ENCODE measurements at regions not wholly inside any gene's neighbourhood (a gene's known extent, or its start where the extent isn't known, plus 50 kb on each side); places are given as distances from the start of the nearest gene placed in this dataset.
"Not testable (repeated sequence)": the region's sequence is repeated elsewhere in the genome, so short reads cannot be mapped to it uniquely, and the experiment has no call there.

- H3K27me3 ChIP-seq (ENCODE audit: control insufficient read depth in 2 of 2, insufficient read depth in 2 of 2, low read length in 2 of 2) = no peaks in the 10 kb centered on the region
- no peaks in the 10 kb centered on the region for H3K4me1 ChIP-seq (ENCODE audit: control insufficient read depth in 2 of 2, insufficient read depth in 2 of 2, low read length in 2 of 2)
- no peak overlapping the region for H3K27ac ChIP-seq (ENCODE audit: low read depth in 2 of 2, low read length in 2 of 2)
- no peak overlapping the region for H3K9ac ChIP-seq (ENCODE audit: low read depth in 1 of 2, low read length in 2 of 2)
- H3K9me3 ChIP-seq (ENCODE audit: control insufficient read depth in 2 of 2, low read length in 2 of 2) = no peaks in the 10 kb centered on the region
- H3K4me3 ChIP-seq (ENCODE audit: low read length in 2 of 2) = no peak overlapping the region
- no peaks in the 10 kb centered on the region for H3K36me3 ChIP-seq (ENCODE audit: control insufficient read depth in 2 of 2, insufficient read depth in 2 of 2, low read length in 2 of 2)
Observed at GRCh38 chr2:8331068-8331467, 350.8 kb upstream of the ID2 start.

- H3K4me3 ChIP-seq (ENCODE audit: low read length in 2 of 2) = no peak overlapping the region
- H3K27me3 ChIP-seq (ENCODE audit: control insufficient read depth in 2 of 2, insufficient read depth in 2 of 2, low read length in 2 of 2) = no peaks in the 10 kb centered on the region
- no peaks in the 10 kb centered on the region for H3K9me3 ChIP-seq (ENCODE audit: control insufficient read depth in 2 of 2, low read length in 2 of 2)
- no peaks in the 10 kb centered on the region for H3K4me1 ChIP-seq (ENCODE audit: control insufficient read depth in 2 of 2, insufficient read depth in 2 of 2, low read length in 2 of 2)
- no peak overlapping the region for H3K27ac ChIP-seq (ENCODE audit: low read depth in 2 of 2, low read length in 2 of 2)
- H3K9ac ChIP-seq (ENCODE audit: low read depth in 1 of 2, low read length in 2 of 2) = no peak overlapping the region
- H3K36me3 ChIP-seq (ENCODE audit: control insufficient read depth in 2 of 2, insufficient read depth in 2 of 2, low read length in 2 of 2) = no peaks in the 10 kb centered on the region
Observed at GRCh38 chr2:8332646-8333045, 349.2 kb upstream of the ID2 start.

GRCh38 chr2:8333177-8333831 is 348.6 kb upstream of the ID2 start:
- Histone ChIP-seq H3K4me1 (ENCODE audit: control insufficient read depth in 2 of 2, insufficient read depth in 2 of 2, low read length in 2 of 2) (no peaks in the 10 kb centered on the region), H3K4me3 (ENCODE audit: low read length in 2 of 2) (no peak overlapping the region), H3K9ac (ENCODE audit: low read depth in 1 of 2, low read length in 2 of 2) (no peak overlapping the region), H3K36me3 (ENCODE audit: control insufficient read depth in 2 of 2, insufficient read depth in 2 of 2, low read length in 2 of 2) (no peaks in the 10 kb centered on the region), H3K27ac (ENCODE audit: low read depth in 2 of 2, low read length in 2 of 2) (no peak overlapping the region), H3K9me3 (ENCODE audit: control insufficient read depth in 2 of 2, low read length in 2 of 2) (no peaks in the 10 kb centered on the region), H3K27me3 (ENCODE audit: control insufficient read depth in 2 of 2, insufficient read depth in 2 of 2, low read length in 2 of 2) (no peaks in the 10 kb centered on the region)

DNA sequence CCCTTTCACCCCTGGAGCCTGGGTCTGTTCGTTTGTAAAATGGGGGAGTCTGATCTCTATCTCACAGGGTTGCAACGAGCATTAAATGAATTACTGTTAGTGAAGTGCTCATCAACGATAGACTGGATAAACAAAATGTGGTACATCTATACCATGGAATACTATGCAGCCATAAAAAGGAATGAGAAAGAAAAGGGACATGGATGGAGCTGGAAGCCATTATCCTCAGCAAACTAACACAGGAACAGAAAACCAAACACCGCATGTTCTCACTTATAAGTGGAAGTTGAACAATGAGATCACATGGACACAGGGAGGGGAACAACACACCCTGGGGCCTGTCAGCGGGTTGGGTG is 348.0 kb upstream of the ID2 start:
- not testable (repeated sequence) for H3K4me3 ChIP-seq (ENCODE audit: low read length in 2 of 2); H3K9ac ChIP-seq (ENCODE audit: low read depth in 1 of 2, low read length in 2 of 2); H3K27me3 ChIP-seq (ENCODE audit: control insufficient read depth in 2 of 2, insufficient read depth in 2 of 2, low read length in 2 of 2); H3K27ac ChIP-seq (ENCODE audit: low read depth in 2 of 2, low read length in 2 of 2); H3K4me1 ChIP-seq (ENCODE audit: control insufficient read depth in 2 of 2, insufficient read depth in 2 of 2, low read length in 2 of 2); H3K9me3 ChIP-seq (ENCODE audit: control insufficient read depth in 2 of 2, low read length in 2 of 2); H3K36me3 ChIP-seq (ENCODE audit: control insufficient read depth in 2 of 2, insufficient read depth in 2 of 2, low read length in 2 of 2)

GRCh38 chr2:8334866-8335325 is 347.0 kb upstream of the ID2 start:
- no peak overlapping the region for H3K4me3 ChIP-seq (ENCODE audit: low read length in 2 of 2)
- no peaks in the 10 kb centered on the region for H3K9me3 ChIP-seq (ENCODE audit: control insufficient read depth in 2 of 2, low read length in 2 of 2)
- H3K27me3 ChIP-seq (ENCODE audit: control insufficient read depth in 2 of 2, insufficient read depth in 2 of 2, low read length in 2 of 2) = no peaks in the 10 kb centered on the region
- no peaks in the 10 kb centered on the region for H3K4me1 ChIP-seq (ENCODE audit: control insufficient read depth in 2 of 2, insufficient read depth in 2 of 2, low read length in 2 of 2)
- H3K27ac ChIP-seq (ENCODE audit: low read depth in 2 of 2, low read length in 2 of 2) = no peak overlapping the region
- H3K9ac ChIP-seq (ENCODE audit: low read depth in 1 of 2, low read length in 2 of 2) = no peak overlapping the region
- H3K36me3 ChIP-seq (ENCODE audit: control insufficient read depth in 2 of 2, insufficient read depth in 2 of 2, low read length in 2 of 2) = no peaks in the 10 kb centered on the region

DNA sequence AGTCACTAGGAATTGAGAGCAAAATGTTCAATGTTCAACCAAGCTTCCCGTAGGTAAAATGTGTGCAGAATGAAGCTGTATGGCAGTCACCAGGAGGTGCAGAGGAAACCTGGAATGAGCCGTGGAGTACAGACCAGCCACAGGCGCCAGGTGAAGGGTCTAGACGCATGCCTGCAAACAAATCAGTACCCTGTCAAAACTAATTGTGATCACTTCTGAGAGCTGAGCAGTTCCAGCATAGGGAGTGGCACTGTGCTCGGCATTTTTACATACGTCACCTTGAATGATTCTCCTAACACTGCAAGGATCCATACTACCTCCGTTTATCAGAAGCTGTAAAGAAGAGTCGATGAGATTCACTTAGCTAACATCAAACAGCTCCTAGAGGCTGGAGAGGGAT is 346.1 kb upstream of the ID2 start:
- Histone ChIP-seq H3K9me3 (ENCODE audit: control insufficient read depth in 2 of 2, low read length in 2 of 2) (no peaks in the 10 kb centered on the region), H3K36me3 (ENCODE audit: control insufficient read depth in 2 of 2, insufficient read depth in 2 of 2, low read length in 2 of 2) (no peaks in the 10 kb centered on the region), H3K4me3 (ENCODE audit: low read length in 2 of 2) (no peak overlapping the region), H3K4me1 (ENCODE audit: control insufficient read depth in 2 of 2, insufficient read depth in 2 of 2, low read length in 2 of 2) (no peaks in the 10 kb centered on the region), H3K27me3 (ENCODE audit: control insufficient read depth in 2 of 2, insufficient read depth in 2 of 2, low read length in 2 of 2) (no peaks in the 10 kb centered on the region), H3K27ac (ENCODE audit: low read depth in 2 of 2, low read length in 2 of 2) (no peak overlapping the region), H3K9ac (ENCODE audit: low read depth in 1 of 2, low read length in 2 of 2) (no peak overlapping the region)

GRCh38 chr2:8337321-8337720 is 344.5 kb upstream of the ID2 start:
- Histone ChIP-seq H3K27ac (ENCODE audit: low read depth in 2 of 2, low read length in 2 of 2) (no peak overlapping the region), H3K36me3 (ENCODE audit: control insufficient read depth in 2 of 2, insufficient read depth in 2 of 2, low read length in 2 of 2) (no peaks in the 10 kb centered on the region), H3K27me3 (ENCODE audit: control insufficient read depth in 2 of 2, insufficient read depth in 2 of 2, low read length in 2 of 2) (no peaks in the 10 kb centered on the region), H3K9ac (ENCODE audit: low read depth in 1 of 2, low read length in 2 of 2) (no peak overlapping the region), H3K4me1 (ENCODE audit: control insufficient read depth in 2 of 2, insufficient read depth in 2 of 2, low read length in 2 of 2) (peaks cover 0 to under 1% of the 10 kb centered on the region in 2 donors), H3K9me3 (ENCODE audit: control insufficient read depth in 2 of 2, low read length in 2 of 2) (no peaks in the 10 kb centered on the region), H3K4me3 (ENCODE audit: low read length in 2 of 2) (no peak overlapping the region)

- Histone ChIP-seq H3K36me3 (ENCODE audit: control insufficient read depth in 2 of 2, insufficient read depth in 2 of 2, low read length in 2 of 2) (no peaks in the 10 kb centered on the region), H3K4me1 (ENCODE audit: control insufficient read depth in 2 of 2, insufficient read depth in 2 of 2, low read length in 2 of 2) (peaks cover 5 to 10% of the 10 kb centered on the region in 2 donors), H3K9ac (ENCODE audit: low read depth in 1 of 2, low read length in 2 of 2) (no peak overlapping the region), H3K27me3 (ENCODE audit: control insufficient read depth in 2 of 2, insufficient read depth in 2 of 2, low read length in 2 of 2) (no peaks in the 10 kb centered on the region), H3K9me3 (ENCODE audit: control insufficient read depth in 2 of 2, low read length in 2 of 2) (no peaks in the 10 kb centered on the region), H3K4me3 (ENCODE audit: low read length in 2 of 2) (no peak overlapping the region), H3K27ac (ENCODE audit: low read depth in 2 of 2, low read length in 2 of 2) (no peak overlapping the region)
Observed at GRCh38 chr2:8342407-8342806, 339.4 kb upstream of the ID2 start.

DNA sequence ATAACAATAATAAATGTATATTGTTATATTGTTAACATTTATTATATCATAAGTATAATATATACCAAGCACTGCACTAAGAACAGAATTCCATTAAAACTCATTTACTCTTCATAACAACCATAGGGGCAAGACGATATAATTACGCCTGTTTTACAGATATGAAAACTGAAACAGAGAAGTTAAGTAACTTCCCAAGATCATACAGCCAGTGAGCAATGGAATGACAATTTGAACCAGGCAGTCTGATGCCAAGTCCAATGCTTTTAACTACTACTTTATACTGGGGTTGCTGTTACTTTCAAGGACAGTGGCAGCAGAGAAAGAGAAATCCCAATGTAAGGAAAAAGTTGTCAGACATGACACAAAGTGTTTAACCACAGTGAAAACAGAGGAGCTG is 338.8 kb upstream of the ID2 start:
- no peaks in the 10 kb centered on the region for H3K36me3 ChIP-seq (ENCODE audit: control insufficient read depth in 2 of 2, insufficient read depth in 2 of 2, low read length in 2 of 2)
- no peaks in the 10 kb centered on the region for H3K27me3 ChIP-seq (ENCODE audit: control insufficient read depth in 2 of 2, insufficient read depth in 2 of 2, low read length in 2 of 2)
- no peaks in the 10 kb centered on the region for H3K9me3 ChIP-seq (ENCODE audit: control insufficient read depth in 2 of 2, low read length in 2 of 2)
- H3K9ac ChIP-seq (ENCODE audit: low read depth in 1 of 2, low read length in 2 of 2) = no peak overlapping the region
- peaks cover 5 to 10% of the 10 kb centered on the region in 2 donors for H3K4me1 ChIP-seq (ENCODE audit: control insufficient read depth in 2 of 2, insufficient read depth in 2 of 2, low read length in 2 of 2)
- H3K4me3 ChIP-seq (ENCODE audit: low read length in 2 of 2) = no peak overlapping the region
- no peak overlapping the region for H3K27ac ChIP-seq (ENCODE audit: low read depth in 2 of 2, low read length in 2 of 2)

DNA sequence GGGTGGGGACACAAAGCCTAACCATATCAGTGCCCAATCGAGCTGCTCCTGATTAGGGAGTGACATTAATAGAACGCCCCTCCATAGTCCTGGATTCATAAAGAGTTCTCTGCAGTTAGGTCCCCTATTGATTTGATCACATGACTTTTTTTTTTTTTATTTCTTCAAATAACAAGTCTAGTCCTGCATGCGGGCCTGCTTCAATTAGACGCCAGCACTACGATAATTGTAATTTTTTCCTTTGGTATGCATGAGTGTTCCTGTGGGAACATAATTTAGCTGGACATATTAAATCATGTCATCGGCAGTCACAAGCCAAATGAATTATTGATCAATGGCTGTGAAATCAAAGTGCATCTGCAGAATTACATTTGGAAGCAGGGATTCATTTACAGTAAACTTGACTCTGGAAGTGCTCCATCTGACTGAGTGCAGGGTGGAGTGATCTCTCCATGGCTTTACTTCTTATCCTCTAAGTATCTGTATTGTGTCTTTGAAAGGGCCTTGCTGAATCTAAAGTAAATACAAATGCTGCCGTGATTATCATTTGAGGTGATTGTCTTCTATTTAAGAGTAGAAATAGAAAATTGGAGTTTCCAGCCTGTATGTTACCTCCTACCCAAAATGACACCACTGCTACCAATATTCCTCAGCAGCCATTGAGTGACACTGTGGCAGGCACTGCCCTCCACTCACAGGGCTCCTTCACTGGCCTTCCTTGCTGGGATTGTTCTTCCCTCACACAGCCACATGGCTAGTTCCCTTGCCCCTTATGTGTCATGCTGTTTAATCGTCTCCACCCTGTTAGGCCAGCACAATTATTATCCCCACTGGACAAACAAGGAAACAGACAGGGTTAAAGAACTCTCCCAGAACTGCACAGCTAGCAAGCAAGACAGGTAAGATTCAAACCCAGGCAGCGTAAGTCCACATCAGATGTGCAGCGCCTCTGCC is 337.4 kb upstream of the ID2 start:
- H3K36me3 ChIP-seq (ENCODE audit: control insufficient read depth in 2 of 2, insufficient read depth in 2 of 2, low read length in 2 of 2) = no peaks in the 10 kb centered on the region

More for the DNA sequence above, 337.4 kb upstream of the ID2 start:
- Histone ChIP-seq H3K9ac (ENCODE audit: low read depth in 1 of 2, low read length in 2 of 2) (no peak overlapping the region), H3K4me1 (ENCODE audit: control insufficient read depth in 2 of 2, insufficient read depth in 2 of 2, low read length in 2 of 2) (peaks cover 5 to 10% of the 10 kb centered on the region in 2 donors), H3K9me3 (ENCODE audit: control insufficient read depth in 2 of 2, low read length in 2 of 2) (no peaks in the 10 kb centered on the region), H3K27ac (ENCODE audit: low read depth in 2 of 2, low read length in 2 of 2) (no peak overlapping the region), H3K27me3 (ENCODE audit: control insufficient read depth in 2 of 2, insufficient read depth in 2 of 2, low read length in 2 of 2) (no peaks in the 10 kb centered on the region), H3K4me3 (ENCODE audit: low read length in 2 of 2) (no peak overlapping the region)
